ENCODE measurements at regions not wholly inside any gene's neighbourhood (a gene's known extent, or its start where the extent isn't known, plus 50 kb on each side); places are given as distances from the start of the nearest gene placed in this dataset.
"Not testable (repeated sequence)": the region's sequence is repeated elsewhere in the genome, so short reads cannot be mapped to it uniquely, and the experiment has no call there.

DNA sequence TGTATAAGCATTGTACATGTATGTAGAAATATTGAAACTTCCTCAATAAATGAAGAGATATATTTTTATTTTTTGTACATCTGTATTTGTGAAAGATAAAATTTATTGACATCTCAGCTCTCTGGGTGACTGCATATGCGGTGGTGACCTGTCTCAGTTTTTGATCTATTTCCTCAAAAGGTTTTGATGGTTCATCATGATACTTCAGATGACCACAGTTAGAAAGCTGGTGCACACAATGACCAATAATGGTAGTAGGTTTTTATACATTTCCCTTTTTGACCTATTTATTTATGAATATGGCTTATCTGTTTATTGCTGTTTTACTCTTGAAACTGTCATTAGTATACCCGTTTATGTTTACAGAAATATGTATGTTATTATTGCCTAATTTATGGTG is 549.6 kb upstream of the CHD1 start:
- TF ChIP-seq BACH1 (IDR thresholded peaks at IDR 0.05; ENCODE audit: low read length); CHD2 (IDR thresholded peaks at IDR 0.05; ENCODE audit: low read length); GABPA (IDR thresholded peaks at IDR 0.05; ENCODE audit: borderline replicate concordance, insufficient read depth, low read length); MAFK (IDR thresholded peaks at IDR 0.05; ENCODE audit: low read depth, low read length); EZH2 (IDR thresholded peaks at IDR 0.05; ENCODE audit: low read depth, low read length, severe bottlenecking); POLR2A (IDR thresholded peaks at IDR 0.05; ENCODE audit: control extremely low read depth in 1 of 2, low read depth in 2 of 2, low read length in 2 of 2); FOSL1 (IDR thresholded peaks at IDR 0.05; ENCODE audit: insufficient read depth, low read depth, low read length); JUN (IDR thresholded peaks at IDR 0.05; ENCODE audit: low read depth, low read length): not testable (repeated sequence)
- TF ChIP-seq, protein P1, sequence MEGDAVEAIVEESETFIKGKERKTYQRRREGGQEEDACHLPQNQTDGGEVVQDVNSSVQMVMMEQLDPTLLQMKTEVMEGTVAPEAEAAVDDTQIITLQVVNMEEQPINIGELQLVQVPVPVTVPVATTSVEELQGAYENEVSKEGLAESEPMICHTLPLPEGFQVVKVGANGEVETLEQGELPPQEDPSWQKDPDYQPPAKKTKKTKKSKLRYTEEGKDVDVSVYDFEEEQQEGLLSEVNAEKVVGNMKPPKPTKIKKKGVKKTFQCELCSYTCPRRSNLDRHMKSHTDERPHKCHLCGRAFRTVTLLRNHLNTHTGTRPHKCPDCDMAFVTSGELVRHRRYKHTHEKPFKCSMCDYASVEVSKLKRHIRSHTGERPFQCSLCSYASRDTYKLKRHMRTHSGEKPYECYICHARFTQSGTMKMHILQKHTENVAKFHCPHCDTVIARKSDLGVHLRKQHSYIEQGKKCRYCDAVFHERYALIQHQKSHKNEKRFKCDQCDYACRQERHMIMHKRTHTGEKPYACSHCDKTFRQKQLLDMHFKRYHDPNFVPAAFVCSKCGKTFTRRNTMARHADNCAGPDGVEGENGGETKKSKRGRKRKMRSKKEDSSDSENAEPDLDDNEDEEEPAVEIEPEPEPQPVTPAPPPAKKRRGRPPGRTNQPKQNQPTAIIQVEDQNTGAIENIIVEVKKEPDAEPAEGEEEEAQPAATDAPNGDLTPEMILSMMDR (IDR thresholded peaks at IDR 0.05; ENCODE audit: control extremely low read depth in 1 of 3, insufficient read depth in 1 of 3, low read depth in 1 of 3, low read length in 3 of 3) = not testable (repeated sequence)
- TF ChIP-seq, protein P2, sequence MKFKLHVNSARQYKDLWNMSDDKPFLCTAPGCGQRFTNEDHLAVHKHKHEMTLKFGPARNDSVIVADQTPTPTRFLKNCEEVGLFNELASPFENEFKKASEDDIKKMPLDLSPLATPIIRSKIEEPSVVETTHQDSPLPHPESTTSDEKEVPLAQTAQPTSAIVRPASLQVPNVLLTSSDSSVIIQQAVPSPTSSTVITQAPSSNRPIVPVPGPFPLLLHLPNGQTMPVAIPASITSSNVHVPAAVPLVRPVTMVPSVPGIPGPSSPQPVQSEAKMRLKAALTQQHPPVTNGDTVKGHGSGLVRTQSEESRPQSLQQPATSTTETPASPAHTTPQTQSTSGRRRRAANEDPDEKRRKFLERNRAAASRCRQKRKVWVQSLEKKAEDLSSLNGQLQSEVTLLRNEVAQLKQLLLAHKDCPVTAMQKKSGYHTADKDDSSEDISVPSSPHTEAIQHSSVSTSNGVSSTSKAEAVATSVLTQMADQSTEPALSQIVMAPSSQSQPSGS (IDR thresholded peaks at IDR 0.05; ENCODE audit: low read length) = not testable (repeated sequence)
- TF ChIP-seq, protein P3, sequence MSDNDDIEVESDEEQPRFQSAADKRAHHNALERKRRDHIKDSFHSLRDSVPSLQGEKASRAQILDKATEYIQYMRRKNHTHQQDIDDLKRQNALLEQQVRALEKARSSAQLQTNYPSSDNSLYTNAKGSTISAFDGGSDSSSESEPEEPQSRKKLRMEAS (IDR thresholded peaks at IDR 0.05) = not testable (repeated sequence)

All from H1 (cell line).